Neural cell (in vitro differentiated cells): ENCODE measurements at regions not wholly inside any gene's neighbourhood (a gene's known extent, or its start where the extent isn't known, plus 50 kb on each side); places are given as distances from the start of the nearest gene placed in this dataset.

Experiments
- CTCF ChIP-seq: fragments of 450-650 bp; IDR thresholded peaks from 2 replicates; pipeline ENCODE4 v1.5.1; 2014; ENCODE audit warnings: antibody characterized with exemption, mild to moderate bottlenecking, moderate library complexity; ENCODE audit not compliant: poor library complexity, severe bottlenecking
- EP300 ChIP-seq: fragments of 450-650 bp; conservative IDR thresholded peaks from 2 replicates; pipeline ENCODE4 v1.6.1; 2014; ENCODE audit warnings: antibody characterized with exemption, mild to moderate bottlenecking, moderate library complexity; ENCODE audit not compliant: poor library complexity, severe bottlenecking
- EZH2 ChIP-seq: fragments of 200-600, 300-800 bp; shearing (Covaris generic), sonication (generic); IDR thresholded peaks from 2 replicates; pipeline ENCODE4 v1.6.1; 2014; ENCODE audit warnings: antibody characterized with exemption, low read length, borderline replicate concordance, mild to moderate bottlenecking; ENCODE audit not compliant: insufficient read depth, poor library complexity, severe bottlenecking
- MXI1 ChIP-seq: fragments of 450-650 bp; conservative IDR thresholded peaks from 2 replicates; pipeline ENCODE4 v1.6.1; 2014; ENCODE audit warnings: antibody characterized with exemption, mild to moderate bottlenecking; ENCODE audit not compliant: poor library complexity, severe bottlenecking
- POLR2AphosphoS5 ChIP-seq: IDR thresholded peaks from 2 replicates; pipeline ENCODE4 v1.6.1; 2012
- RAD21 ChIP-seq: fragments of 450-650 bp; conservative IDR thresholded peaks from 2 replicates; pipeline ENCODE4 v1.6.1; 2014; ENCODE audit warnings: antibody characterized with exemption, mild to moderate bottlenecking, moderate library complexity
- REST ChIP-seq: IDR thresholded peaks from 2 replicates; pipeline ENCODE4 v1.6.1; 2012; ENCODE audit warnings: borderline replicate concordance
- SMC3 ChIP-seq: fragments of 450-650 bp; conservative IDR thresholded peaks from 2 replicates; pipeline ENCODE4 v1.6.1; 2014; ENCODE audit warnings: antibody characterized with exemption, mild to moderate bottlenecking, moderate library complexity; ENCODE audit not compliant: poor library complexity
- TAF1 ChIP-seq: IDR thresholded peaks from 2 replicates; pipeline ENCODE4 v1.6.1; 2012; ENCODE audit warnings: low read depth

GRCh38 chr5:121285801-121286521 is 565.7 kb upstream of the FTMT start:
- TF ChIP-seq CTCF (no peak), REST (no peak), SMC3 (no peak), EZH2 (no peak), EP300 (no peak), POLR2AphosphoS5 (no peak), TAF1 (no peak), MXI1 (no peak), RAD21 (no peak)
